ENCODE measurements at regions not wholly inside any gene's neighbourhood (a gene's known extent, or its start where the extent isn't known, plus 50 kb on each side); places are given as distances from the start of the nearest gene placed in this dataset.

DNA sequence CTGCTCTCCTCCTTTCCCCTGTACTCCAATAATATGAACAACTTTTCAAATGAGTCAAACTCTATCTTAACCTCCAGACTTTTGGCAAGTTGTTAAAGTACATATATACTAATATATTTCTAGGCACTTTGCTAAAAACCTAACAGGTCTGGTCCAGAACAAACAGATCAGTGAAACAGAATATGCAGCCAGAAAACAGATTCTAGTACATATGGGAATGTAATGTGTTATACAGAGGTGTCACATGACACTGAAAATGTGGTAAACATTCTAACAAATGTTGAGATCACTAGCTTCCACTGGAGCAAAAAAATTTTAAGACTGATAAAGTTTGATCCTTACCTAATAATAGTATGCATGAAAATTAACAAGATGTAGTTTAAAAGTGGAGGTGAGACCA is 136.9 kb downstream of the OR2K2 start:
- H3K27ac ChIP-seq = no peak overlapping the region
- TF ChIP-seq ZFX (IDR thresholded peaks at IDR 0.05; ENCODE audit: borderline replicate concordance) = no peak
- TF ChIP-seq, protein P1, sequence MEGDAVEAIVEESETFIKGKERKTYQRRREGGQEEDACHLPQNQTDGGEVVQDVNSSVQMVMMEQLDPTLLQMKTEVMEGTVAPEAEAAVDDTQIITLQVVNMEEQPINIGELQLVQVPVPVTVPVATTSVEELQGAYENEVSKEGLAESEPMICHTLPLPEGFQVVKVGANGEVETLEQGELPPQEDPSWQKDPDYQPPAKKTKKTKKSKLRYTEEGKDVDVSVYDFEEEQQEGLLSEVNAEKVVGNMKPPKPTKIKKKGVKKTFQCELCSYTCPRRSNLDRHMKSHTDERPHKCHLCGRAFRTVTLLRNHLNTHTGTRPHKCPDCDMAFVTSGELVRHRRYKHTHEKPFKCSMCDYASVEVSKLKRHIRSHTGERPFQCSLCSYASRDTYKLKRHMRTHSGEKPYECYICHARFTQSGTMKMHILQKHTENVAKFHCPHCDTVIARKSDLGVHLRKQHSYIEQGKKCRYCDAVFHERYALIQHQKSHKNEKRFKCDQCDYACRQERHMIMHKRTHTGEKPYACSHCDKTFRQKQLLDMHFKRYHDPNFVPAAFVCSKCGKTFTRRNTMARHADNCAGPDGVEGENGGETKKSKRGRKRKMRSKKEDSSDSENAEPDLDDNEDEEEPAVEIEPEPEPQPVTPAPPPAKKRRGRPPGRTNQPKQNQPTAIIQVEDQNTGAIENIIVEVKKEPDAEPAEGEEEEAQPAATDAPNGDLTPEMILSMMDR (IDR thresholded peaks at IDR 0.05) = no peak

DNA sequence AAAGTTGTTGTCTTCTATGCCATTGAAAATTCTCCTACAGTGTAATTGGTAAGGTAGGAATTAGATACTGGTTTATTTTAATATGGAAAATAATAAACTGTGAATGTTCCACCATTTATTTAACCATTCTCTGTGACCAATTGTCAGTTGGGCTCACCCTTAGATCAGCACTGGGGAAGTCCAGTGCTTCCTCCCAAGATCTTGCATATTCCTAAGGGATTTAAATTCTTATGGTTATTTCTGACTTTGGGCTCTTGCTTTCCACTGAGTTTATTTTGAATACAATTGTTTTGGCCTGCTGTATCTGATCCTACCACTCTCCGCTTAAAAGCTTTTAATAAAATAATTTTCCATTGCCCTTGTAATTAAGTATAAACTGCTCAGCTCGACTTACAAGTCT is 137.4 kb downstream of the OR2K2 start:
- no peak for TF ChIP-seq ZFX (IDR thresholded peaks at IDR 0.05; ENCODE audit: borderline replicate concordance)
- TF ChIP-seq, protein P1 (IDR thresholded peaks at IDR 0.05) = no peak
- no peak overlapping the region for H3K27ac ChIP-seq

DNA sequence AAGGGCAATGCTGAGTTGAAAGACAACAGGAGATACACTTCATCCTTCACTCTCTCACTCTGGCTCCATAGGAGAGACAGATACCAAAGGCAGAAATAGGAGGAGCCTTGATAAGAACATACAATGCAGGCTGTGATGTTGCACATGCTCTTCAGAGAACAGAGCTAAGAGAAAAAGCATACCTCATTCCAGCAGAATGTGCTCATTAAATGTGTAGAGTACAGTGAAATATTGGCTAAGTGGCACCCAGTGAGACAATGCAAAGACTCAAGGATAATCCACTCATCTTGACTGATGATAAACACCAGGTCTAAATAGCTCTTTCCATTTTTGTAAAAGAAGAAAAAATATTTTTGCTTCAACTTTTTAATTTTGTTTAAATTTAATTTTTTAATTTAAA is 139.7 kb downstream of the OR2K2 start:
- no peak for TF ChIP-seq ZFX (IDR thresholded peaks at IDR 0.05; ENCODE audit: borderline replicate concordance)
- TF ChIP-seq, protein P1 (IDR thresholded peaks at IDR 0.05) = no peak
- no peak overlapping the region for H3K27ac ChIP-seq

DNA sequence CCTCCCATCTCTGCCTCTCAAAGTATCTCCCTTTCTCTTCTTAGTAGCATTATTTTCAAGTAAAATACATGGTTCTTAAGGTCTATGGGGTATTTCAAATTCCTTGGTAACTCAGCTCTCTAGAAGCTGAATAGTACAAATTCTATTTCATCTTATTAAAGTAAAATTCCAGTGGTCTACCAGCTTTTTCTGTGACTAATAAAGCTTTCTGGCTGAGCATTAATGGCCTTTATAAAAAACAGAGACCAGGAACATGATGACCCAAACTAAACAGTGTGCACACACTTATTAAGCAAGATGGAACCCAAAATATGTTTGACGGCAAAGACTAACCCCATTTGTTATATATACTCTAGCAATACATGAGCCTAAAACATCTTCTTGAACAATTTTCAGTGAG is 142.6 kb downstream of the OR2K2 start:
- H3K27ac ChIP-seq = no peak overlapping the region
- TF ChIP-seq, protein P1 (IDR thresholded peaks at IDR 0.05) = no peak
- no peak for TF ChIP-seq ZFX (IDR thresholded peaks at IDR 0.05; ENCODE audit: borderline replicate concordance)

DNA sequence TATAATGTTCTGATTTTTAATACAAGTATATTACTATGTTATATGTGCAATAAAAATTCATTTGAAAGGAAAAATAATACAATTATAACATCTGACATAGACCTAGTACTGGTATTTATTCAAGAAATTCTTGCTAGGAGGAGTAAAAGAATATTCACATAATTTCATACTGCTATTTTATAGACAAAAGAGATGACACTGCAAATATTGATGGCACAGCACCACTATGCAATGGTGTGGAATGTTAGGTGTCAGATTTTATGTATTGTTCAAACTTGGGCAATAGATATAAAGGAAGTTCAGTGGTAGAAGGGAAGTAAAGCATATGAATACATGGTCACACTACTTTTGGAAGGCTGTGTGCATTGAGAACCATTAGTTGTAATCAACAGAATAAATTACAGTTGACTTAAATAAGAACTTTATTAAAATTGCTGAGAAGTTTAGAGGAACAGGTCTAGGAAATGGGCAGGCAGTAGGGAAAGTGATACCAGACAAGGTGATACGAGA is 143.9 kb downstream of the OR2K2 start:
- H3K27ac ChIP-seq = no peak overlapping the region
- TF ChIP-seq ZFX (IDR thresholded peaks at IDR 0.05; ENCODE audit: borderline replicate concordance) = no peak
- TF ChIP-seq, protein P1 (IDR thresholded peaks at IDR 0.05) = no peak

DNA sequence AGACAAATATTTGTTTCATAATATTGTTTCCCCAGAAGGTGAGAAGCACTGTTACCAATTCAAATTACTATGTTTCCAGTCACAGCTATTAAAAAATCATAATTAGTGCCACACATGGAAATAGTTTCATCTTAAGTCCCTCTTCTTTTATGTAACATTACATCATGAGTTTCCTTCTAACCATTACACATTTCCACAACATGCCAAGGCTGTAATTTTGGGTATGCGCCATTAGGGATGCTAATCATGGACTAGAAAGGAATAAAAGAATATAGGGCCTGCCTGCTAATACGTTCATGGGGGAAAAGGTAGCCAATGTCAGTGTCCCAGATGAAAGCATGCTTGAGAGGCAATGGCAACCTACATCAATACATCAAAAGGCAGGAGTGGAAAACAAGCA is 142.5 kb upstream of the LPAR1 start:
- no peak overlapping the region for H3K27ac ChIP-seq
- TF ChIP-seq ZFX (IDR thresholded peaks at IDR 0.05; ENCODE audit: borderline replicate concordance) = no peak
- TF ChIP-seq, protein P1 (IDR thresholded peaks at IDR 0.05) = no peak

DNA sequence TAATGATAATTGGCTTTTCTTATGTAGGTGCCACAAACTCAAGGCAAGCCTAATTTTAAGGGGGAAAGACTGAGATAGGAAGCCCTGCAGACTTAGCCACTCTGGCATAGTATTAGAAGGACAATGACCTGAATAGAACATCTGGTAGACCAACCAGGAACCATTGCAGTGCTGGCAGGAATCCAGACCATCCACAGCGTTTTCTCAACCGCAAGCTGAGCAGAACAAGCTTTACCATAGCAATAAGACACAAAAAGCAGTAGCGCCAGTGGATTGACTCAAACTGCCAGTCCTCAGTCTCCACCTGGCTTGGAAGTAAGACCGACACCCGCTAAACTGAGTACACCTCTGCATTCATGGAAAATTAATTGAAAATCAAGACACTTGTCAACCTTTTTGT is 141.3 kb upstream of the LPAR1 start:
- H3K27ac ChIP-seq = no peak overlapping the region
- no peak for TF ChIP-seq ZFX (IDR thresholded peaks at IDR 0.05; ENCODE audit: borderline replicate concordance)
- TF ChIP-seq, protein P1 (IDR thresholded peaks at IDR 0.05) = no peak
